GM23338 (cell line): ENCODE measurements at regions not wholly inside any gene's neighbourhood (a gene's known extent, or its start where the extent isn't known, plus 50 kb on each side); places are given as distances from the start of the nearest gene placed in this dataset.
"Not testable (repeated sequence)": the region's sequence is repeated elsewhere in the genome, so short reads cannot be mapped to it uniquely, and the experiment has no call there.

ENCODE experiments used
- CTCF ChIP-seq, 2 experiments: fragments of 200-600 bp in 1 of 2; sonication (generic) in 1 of 2; conservative IDR thresholded peaks; 2 replicates each; pipeline versions ENCODE4 v1.5.1 to v1.6.1; 2016 to 2017; ENCODE audit warnings: antibody characterized with exemption in 2 of 2, low read depth in 2 of 2, mild to moderate bottlenecking in 2 of 2, moderate library complexity in 1 of 2
- EZH2 ChIP-seq: fragments of 200-600 bp; sonication (generic); IDR thresholded peaks from one replicate; pipeline ENCODE4 v1.8.0; 2017; ENCODE audit warnings: antibody characterized with exemption, mild to moderate bottlenecking, low read depth; ENCODE audit not compliant: unreplicated experiment

- not testable (repeated sequence) for TF ChIP-seq CTCF (conservative IDR thresholded peaks at IDR 0.05; ENCODE audit: low read depth in 2 of 2); EZH2
These were observed 260.9 kb downstream of the BLID start for GRCh38 chr11:121855138-121855537.
